Retinal pigment epithelial cell (primary cell): ENCODE measurements at regions not wholly inside any gene's neighbourhood (a gene's known extent, or its start where the extent isn't known, plus 50 kb on each side); places are given as distances from the start of the nearest gene placed in this dataset.

Experiments used
- DNase-seq: peaks from one replicate; pipeline ENCODE4 v3.0.0-alpha.2; 2010; ENCODE audit warnings: low read depth
- H3K4me3 ChIP-seq: 2 replicates; pipeline ENCODE4 v1.5.1; 2011; ENCODE audit warnings: mild to moderate bottlenecking, low read length, control low read depth, moderate library complexity
- CTCF ChIP-seq: conservative IDR thresholded peaks from 2 replicates; pipeline ENCODE4 v1.5.1; 2011; ENCODE audit warnings: low read depth, low read length, control low read depth, inconsistent platforms

DNA sequence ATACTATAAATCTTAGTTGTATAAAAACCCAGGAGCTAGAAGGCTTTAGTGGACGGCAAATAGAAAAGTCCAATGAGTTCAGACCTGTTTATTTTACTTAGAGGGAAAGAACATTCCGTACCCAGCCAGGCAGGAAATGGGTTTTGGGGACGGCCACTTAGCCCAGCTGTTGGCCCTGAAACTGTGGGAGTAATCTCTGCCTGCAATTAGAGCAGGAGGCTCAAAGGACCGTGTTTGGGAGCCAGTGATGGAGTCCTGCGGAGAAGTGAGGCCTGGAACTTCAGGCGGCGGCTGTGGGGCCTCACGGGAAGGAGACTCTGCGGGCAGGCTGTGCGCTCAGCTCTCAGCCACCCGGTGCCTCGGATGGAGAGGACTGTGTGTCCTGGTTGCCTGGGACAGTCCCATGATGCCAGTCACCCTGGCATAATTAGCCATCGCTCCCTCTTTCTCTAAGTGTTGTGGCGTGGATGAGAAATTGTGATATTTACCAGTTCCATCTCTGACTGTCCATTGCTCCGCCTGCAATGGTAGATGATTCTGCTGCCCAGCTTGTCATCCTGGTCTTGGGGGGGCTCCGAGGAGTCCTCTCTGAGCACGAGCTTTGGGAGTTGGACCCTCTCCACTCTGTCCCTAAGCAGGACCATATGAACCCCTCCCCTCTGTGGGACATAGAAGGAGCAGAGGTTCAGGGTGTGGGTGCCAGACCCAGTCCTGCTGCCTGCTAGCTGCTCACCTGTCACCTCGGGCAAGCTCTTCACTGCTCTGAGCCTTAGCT is 530.3 kb downstream of the TBC1D22A start:
- no peak for DNase-seq
- TF ChIP-seq CTCF: no peak
- no peak overlapping the region for H3K4me3 ChIP-seq

- no peak for TF ChIP-seq CTCF
- DNase-seq: no peak
These were observed 529.4 kb downstream of the TBC1D22A start for GRCh38 chr22:47291565-47292495.

GRCh38 chr22:47290706-47291430 is 528.4 kb downstream of the TBC1D22A start:
- no peak for DNase-seq
- no peak for TF ChIP-seq CTCF
- no peak overlapping the region for H3K4me3 ChIP-seq

More at GRCh38 chr22:47291565-47292495, 529.4 kb downstream of the TBC1D22A start:
- no peak overlapping the region for H3K4me3 ChIP-seq

DNA sequence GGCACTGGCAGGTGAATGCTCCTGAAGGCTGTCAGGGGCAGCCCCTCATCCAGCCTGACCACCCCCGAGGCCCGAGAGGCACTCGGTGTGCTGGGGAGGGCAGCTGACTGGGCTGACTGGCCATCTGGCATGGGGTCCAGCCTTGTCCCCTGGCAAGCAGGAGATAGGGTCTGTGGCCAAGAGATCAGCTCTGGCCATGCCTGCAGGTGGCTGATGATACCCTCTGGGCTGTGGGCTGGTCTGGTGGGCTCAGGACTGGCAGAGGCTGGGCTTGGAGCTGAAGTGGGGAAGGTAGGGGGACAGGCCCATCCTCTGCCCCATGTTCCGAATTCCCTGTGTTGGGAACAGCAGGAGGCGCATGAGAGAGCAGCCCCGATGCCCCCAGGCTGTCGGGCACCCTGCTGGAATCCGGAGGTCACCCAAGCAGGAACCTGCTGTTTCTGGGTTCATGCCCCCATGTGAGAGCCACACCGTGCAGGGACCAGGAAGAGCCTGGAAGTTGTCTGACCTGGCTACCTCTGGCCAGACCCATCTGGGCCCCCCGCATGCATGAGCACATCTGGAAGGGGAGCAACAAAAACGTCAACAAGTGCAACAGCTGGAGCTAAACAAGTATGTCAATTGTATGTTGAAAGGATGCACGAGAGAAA is 527.0 kb downstream of the TBC1D22A start:
- no peak overlapping the region for H3K4me3 ChIP-seq
- DNase-seq: no peak
- no peak for TF ChIP-seq CTCF

DNA sequence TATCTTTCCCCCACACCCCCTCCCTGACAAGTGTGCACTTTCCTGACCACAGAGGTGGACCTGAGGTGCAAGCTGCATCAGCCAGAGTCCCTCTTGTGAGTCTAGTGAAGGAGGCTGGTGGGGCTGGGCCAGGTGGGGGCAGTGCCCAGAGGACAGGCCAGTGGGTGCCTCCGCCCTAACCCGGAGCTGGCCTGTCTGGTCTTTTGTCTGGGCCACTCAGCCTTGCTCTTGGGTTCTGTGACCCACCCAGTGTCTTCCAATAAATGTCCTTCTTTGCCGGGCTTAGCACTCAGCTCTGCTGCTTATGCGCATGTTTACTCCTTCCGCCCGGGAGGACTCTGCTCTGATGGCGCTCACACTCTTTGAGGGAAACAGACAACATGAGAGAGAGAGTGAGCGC is 526.2 kb downstream of the TBC1D22A start:
- no peak for TF ChIP-seq CTCF
- no peak overlapping the region for H3K4me3 ChIP-seq
- DNase-seq: no peak

DNA sequence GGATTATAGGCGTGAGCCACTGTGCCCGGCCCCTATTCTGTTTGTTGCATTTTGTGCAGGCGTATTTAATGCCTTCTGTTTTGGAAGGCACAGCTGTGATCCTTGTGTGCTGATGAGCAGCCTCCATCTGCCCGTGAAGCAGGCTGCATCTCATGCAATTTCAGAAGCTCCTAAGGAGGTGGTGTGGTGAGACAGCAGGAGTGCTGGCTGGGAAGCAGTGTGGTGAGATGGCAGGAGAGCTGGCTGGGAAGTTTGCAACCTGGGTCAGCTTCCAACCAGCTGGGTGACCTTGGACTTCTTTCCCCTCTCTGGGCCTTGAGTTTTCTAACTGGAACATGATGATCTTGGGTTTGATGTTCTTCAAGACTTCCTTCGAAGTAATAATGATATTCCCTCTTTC is 525.1 kb downstream of the TBC1D22A start:
- TF ChIP-seq CTCF: no peak
- DNase-seq: no peak
- H3K4me3 ChIP-seq: no peak overlapping the region
